Occipital lobe (tissue), 1 donor: ENCODE measurements at regions not wholly inside any gene's neighbourhood (a gene's known extent, or its start where the extent isn't known, plus 50 kb on each side); places are given as distances from the start of the nearest gene placed in this dataset.
"Not testable (repeated sequence)": the region's sequence is repeated elsewhere in the genome, so short reads cannot be mapped to it uniquely, and the experiment has no call there.

Experiments used
- DNase-seq: peaks from one replicate; lab custom pipeline; 2025; lab: John Stamatoyannopoulos, UW

DNA sequence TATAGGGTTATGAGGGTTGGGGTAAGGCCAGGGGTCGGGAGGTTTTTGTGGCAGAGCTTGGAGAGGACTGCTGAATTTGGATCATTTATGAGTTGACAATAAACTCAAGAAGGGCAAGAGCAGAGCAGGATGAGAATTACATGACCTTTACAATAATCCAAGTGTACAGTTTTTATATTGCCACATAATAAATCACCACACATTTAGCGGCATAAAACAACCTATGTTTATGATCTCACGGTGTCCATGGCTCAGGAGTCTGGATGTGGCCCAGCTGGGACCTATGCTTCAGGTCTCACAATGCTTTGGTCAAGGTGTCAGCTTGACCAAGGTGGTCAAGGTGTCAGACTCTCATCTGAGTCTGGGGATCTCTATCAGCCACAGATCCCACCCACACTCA lies 118.3 kb upstream of the WSCD1 start:
- no peak for DNase-seq

DNA sequence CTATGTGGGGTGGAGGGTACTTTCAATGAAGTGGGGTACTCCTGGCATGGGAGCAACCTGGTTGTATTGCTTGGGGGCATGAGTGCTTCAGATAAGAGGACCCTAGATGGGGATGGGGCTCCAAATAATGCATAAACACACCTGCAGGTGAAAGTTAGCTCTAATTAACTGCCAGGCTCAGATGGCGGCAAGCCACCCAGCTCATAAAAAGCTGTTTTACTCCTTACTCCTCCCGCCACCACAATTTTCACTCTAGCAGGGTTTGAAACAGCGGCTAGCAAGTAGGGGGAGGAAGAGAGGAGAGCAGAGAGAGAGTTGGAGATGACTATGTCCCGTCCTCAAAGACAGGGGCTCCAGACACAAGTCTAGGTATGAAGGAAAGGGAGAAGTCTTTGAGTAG lies 117.7 kb upstream of the WSCD1 start:
- DNase-seq, result no peak

DNA sequence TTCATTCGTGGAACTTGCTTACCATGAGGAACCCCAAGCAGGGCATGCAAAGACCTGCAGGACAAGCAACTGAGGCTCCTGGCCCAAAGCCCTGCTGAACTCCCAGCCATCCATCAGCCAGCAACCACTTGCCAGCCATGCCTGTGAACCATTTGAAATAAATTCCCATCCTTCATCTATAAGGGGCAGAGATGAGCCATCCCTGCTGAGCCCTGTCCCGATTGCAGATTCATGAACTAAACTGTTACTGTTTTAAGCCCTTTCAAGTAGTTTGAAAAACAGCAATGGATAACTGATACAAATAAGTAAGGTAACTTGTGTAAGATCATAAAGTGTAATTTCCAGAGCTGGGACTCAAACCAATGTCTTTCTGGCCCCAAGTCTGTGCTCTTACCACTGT lies 114.4 kb upstream of the WSCD1 start:
- no peak for DNase-seq

DNA sequence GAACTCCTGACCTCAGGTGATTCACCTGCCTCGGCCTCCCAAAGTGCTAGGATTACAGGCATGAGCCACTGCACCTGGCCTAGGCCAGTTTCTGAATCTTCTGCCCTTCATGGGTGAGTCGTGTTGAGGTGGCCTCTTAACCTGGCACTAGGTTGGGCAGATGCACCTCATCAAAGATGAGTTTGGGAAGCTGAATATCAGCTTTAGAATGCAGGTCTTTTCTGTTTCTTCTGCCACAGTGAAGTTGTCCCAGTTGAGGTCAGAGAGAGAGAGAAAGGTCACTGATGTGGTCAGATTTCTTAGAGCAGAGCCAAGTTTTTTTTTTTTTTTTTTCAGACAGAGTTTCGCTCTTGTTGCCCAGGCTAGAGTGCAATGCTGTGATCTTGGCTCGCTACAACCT lies 111.3 kb upstream of the WSCD1 start:
- DNase-seq, result no peak

DNA sequence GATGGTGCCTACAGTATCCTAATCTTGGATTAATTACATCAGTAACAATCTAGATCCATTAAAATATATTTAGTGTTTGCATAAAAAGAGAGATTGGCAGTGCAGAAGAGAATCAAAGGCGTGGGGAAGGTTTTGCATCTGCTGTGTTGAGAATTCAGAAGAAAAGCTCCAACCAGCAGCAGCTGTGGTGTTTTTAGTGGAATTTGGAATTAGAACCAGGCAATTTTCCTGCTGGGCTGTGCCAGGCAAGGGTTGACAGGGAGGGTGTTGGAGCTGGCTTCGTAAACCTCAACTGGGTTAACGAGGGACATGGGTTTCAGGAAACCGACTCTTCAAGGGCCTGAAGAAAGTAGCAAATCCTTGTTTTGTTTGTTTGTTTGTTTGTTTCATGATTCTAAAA lies 107.8 kb upstream of the WSCD1 start:
- DNase-seq, result no peak

DNA sequence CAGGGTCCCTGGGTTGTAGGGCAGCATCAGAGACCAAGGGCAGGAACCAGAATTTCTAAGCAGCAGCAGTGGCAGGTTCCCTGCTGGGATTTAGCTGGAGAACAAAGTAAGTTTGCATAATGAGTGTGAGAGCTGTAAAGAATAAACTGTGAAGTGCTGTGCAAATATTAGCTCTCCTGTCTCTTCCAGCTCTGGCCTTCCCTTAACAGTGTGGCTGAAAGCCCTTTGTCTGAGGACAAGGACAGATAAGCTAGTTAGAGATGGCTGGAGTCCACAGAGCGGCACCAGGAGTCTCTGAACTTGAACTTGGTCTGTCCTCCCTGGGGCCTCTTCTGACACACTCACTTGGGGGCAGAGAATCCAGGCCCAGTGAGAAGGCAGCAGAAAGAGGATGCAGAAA lies 98.2 kb upstream of the WSCD1 start:
- DNase-seq, result no peak

DNA sequence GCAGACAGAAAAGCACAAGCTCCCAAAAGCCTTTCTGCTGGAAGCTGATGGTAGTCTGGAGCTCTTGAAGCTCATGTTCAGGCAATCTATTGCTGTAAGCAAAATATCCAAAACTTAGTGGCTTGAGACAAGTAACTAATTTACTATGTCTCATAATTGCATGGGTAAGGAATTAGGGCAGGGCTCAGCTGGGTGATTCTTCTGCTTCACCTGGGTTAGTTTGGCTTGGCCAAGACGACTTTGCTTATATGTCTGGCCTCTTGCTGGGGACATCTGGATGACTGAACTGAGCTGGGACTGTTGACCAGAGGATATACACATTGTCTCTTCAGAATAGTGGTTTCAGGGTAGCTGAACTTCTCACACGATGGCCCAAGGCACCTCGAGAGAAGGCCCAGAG lies 96.8 kb upstream of the WSCD1 start:
- no peak for DNase-seq

DNA sequence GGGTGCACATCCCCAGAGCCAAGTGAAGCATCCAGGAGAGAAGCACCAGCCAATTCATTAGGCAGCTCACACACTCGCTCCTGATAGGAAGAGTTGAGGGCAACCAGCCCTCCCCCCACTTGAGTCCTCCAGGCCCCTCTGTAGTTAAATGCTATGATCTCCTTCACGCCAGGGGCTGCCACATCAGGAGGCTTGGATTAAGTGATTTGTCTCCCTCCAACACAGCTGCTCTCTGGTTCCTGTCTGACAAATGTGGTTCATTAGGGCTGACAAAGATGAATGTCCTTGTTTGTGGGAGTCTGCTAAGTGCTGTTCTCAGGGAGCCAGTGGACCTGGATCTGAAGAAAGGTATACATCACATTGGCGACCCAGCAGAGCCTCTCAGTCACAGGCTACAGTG lies 94.5 kb upstream of the WSCD1 start:
- DNase-seq, result no peak

DNA sequence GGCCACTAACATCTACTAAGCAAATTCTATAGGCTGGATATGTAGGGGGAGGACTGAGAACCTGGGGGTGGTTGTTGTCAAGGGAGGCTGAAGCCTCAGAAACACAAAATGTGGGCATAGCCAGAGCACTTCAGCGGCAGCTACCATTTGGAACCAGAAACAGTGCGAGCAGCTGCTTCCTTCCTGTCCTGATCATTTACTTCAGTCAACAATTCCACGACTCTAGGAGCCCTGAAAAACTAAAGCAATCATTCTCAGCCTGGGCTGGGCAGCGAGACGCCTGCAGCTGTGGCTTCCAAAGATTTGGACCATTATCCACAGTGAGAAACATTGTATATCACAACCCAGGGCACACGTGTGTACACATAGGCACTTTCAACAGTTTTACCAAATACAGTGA lies 93.9 kb upstream of the WSCD1 start:
- DNase-seq, result no peak

DNA sequence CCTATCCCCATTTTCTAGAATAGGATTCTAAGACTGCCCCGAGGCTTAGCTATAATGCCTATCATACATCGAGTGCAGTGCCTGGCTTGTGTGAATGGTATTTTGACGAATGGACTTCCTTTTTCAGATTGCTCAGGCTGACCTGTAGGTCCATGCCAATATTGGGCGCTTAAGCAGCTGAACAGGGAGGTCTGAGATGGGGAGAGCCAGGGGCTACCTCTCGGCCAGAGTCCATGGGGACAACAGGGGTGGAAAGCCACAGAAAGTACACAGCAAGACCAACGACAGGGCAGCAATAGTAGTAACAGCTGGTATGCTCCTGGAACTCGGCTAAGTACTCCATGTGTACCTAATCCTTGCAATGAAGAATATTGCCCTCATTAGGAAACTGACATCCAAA lies 91.7 kb upstream of the WSCD1 start:
- no peak for DNase-seq

DNA sequence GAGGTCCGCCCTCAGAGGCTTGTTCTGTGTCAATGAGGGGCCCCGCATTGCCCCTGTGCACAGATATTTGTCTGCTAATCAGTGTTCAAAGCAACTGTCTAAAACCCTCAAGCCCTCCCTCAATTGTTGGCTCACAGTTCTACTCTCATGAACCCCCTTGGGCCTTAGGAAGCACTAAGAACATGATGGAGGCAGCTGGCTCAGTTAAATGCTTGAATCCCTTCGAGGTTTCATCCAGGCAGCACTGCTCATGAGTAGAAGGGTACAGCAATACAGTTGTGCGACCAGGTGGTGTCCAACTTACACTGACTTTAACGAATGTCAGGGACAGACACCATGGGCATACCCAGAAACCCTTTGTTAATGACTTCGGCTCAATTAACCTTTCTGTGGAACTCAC lies 89.2 kb upstream of the WSCD1 start:
- DNase-seq, result no peak

DNA sequence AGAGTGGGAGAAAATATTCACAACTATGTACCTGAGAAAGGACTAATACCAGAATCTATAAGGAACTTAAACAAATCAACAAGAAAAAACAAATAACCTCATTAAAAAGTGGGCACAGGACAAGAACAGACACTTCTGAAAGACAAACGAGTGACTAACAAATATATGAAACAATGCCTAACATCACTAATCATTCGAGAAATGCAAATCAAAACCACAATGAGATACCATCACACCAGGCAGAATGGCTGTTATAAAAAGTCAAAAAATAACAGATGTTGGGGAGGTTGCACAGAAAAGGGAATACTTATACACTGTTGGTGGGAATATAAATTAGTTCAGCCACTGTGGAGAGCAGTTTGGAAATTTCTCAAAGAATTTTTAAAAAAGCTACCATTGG lies 83.5 kb upstream of the WSCD1 start:
- DNase-seq, result no peak

DNA sequence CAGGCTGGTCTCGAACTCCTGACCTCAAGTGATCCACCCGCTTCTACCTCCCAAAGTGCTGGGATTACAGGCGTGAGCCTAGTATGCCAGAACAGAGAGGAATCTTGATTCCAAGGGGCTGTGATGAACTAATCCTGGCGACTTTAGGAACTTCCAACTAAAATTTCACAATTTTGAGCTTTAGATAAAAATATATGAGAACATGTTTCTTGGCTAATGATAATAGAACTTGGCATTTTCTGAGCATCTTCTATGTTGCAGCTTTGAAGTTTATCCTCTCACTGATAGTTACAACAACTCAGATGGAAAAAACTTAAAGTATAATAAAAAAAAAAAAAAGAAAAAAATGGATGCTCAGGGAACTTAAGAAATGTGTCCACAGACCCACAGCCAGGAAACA lies 69.8 kb upstream of the WSCD1 start:
- DNase-seq, result no peak

DNA sequence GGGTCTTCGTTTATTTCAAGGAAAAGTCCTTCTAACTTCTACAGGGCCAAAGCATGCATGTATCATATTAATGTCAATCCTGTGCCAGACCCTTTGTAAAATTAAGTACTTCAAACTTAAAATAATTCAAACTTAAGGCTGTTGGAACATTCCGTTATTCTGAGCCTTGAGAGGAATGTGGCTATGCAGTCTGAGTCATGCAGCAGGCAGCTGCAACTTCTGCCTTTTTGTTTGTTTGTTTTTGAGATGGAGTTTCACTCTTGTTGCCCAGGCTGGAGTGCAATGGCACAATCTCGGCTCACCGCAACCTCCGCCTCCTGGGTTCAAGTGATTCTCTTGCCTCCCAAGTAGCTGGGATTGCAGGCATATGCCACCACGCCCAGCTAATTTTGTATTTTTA lies 67.0 kb upstream of the WSCD1 start:
- not testable (repeated sequence) for DNase-seq

DNA sequence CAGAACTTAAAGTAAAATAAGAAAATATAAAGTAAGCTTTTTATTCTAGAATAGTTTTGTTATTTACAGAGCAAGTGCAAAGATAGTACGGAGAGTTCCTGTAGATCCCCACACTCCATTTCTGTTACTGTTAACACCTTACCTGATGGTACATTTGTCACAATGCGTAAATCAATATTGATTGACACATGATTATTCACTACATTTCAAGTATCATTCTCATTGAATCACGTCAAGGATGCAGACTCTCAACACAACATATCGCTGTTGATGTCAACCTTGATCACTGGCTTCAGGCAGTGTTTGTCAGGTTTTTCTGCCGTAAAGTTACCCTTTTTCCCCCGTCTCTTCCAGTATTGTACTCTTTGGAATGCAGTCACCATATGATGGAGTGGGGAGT lies 64.2 kb upstream of the WSCD1 start:
- no peak for DNase-seq

DNA sequence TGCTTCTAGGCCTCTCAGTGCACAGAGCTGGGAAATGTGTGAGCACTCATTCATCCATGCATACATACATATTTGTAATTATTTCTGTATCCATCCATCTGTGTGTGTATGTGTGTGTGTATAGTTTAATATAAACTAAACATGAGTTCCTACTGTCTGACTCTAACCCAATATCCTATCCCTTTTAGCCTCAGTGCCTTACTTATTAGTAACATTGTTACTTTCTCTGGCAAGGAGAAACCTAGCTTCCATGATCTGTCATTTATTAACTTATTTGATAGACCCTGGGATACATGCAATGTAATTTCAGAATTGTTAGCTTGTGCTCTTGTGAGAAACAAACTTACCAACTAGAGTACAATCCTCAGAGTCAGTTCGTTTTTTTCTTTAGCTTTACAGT lies 59.0 kb upstream of the WSCD1 start:
- no peak for DNase-seq

DNA sequence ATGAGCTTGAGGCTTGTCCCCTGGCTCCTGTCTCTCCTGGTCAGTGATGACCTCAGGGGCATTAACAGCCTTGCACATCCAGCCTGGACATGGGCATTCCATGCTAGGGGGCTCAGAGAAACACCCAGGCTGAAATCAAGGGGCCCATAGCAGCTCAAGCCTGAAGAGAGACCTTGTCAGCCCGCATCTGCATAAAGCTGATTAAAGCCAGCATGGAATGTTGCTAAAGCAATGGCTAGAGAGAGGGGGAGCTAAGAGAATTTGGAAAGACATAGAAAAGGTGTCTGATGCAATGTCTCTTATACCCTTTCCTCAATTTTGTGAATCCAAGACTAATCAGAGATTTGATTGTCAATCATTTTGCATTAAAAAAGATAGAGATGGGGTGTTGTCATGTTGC lies 51.4 kb upstream of the WSCD1 start:
- DNase-seq, result no peak

DNA sequence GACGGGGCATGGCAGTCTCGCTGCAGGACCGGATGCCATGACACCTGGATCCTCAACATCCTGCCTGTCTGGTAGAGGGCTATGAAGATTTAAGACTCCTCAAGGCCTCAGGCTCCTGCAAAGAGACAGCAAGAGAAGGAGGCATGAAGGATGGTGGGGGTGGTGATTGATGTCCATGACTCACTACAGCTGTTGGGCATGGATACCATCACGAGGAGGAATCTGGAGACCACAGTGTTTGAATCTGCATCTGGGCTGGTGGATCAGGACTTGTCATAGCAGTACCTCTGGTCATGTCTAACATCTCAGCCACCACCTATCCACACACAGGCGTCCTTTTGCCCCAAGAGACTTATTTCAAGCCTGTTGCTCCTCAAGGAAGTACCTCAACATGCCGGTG lies 50.2 kb upstream of the WSCD1 start:
- DNase-seq, result no peak

DNA sequence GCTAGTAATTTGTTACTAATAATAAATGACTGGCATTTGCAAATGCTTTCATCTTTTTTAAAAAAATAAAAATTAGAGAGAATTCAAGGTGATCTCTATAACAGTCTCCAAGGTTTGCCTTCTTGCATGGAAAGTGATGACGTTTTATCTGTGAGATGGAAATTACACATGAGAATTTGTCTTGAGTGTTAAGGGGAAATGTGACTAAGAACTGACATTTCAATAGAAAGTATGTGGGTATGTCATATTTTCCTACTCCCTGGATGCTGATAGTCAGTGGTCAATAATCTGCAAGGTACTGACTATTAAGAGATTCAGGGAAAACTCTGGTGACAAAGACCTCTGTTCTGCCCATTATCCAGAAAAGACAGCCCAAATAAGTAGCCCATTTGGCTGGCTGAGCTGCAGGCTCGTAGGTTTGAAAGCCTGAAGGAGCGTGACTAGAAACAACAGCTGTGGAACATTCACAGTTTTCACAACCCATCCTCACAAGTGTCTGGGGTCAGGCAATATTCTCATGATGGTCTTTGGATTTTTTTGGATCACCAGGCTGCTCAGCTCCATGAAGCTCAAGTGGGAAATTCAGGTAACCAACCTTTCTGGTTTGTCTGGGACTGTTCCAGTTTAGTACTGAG lies 49.7 kb upstream of the WSCD1 start:
- DNase-seq, result no peak
